Activated CD4-positive, alpha-beta T cell treated with anti-CD3 and anti-CD28 coated beads, Interleukin-2, amount 50 U/mL, for 1 hour (primary cell): ENCODE measurements at regions not wholly inside any gene's neighbourhood (a gene's known extent, or its start where the extent isn't known, plus 50 kb on each side); places are given as distances from the start of the nearest gene placed in this dataset.
"Not testable (repeated sequence)": the region's sequence is repeated elsewhere in the genome, so short reads cannot be mapped to it uniquely, and the experiment has no call there.

Experiments
- DNase-seq: peaks from one replicate; pipeline ENCODE4 v3.0.0-alpha.2; 2020

DNA sequence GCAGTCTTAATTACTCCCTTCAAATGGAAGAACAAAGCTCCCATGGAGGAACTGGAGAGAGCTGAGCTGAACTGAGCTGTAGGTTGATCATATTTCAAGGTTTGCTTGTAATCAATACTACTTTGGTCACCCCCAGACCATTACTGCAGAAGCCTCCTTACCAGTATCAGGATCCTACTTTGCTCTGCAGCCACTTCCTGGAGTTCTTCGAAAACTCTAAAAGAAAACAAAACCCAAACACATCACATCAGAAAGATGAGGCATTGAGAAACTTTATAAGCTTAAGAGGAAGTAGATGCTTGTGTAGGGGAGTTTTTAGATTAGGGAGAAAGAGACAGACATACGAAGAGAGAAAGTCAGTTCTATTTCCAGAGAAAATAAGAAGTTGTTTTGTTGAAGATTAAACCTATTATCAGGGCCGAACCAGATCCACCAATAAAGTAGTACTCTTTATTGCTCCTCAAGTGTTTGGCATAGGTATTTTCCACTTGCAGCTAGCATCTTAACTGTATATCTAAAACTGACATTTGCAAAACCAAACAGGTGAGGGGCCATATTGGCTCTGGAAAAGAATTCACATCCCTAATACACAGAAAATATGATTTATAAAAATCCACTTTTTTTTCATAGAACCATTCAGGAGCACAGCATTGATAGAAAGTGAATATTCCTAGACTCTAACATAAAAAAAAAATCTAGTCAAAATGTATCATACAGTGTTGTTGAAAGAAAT lies 166.9 kb upstream of the KLF7 start:
- no peak for DNase-seq

DNA sequence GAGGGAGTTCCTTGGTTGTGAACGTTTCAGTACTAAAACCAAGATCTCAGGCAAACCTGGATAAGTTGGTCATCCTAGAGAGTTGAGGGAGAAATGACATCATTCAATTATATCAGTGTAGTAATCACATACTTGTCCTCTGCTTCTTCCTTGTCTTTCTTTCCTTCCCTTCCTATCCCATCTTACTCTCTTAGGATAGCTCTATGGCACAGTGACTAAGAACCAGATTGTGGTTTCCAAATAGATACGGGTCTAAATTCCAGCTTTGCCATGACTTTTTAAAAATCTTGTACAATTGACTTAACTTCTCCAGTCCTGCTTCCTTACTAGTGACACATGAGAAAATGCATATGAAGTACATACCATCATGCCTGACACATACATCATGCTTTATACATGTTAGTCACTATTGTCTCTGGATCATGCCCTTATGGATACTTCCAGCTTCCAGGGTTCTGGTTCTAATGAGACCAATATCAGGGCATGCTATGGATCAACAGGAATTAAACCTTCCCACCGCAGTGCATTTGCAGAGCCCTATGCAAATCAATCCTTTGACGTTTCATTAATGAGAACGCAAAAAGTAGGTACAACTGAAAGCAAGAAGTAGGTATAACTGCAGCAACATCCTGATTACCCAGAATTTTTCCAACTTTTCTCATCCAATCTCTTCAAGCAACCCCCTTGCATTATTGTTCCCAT lies 168.0 kb upstream of the KLF7 start:
- DNase-seq, result no peak

DNA sequence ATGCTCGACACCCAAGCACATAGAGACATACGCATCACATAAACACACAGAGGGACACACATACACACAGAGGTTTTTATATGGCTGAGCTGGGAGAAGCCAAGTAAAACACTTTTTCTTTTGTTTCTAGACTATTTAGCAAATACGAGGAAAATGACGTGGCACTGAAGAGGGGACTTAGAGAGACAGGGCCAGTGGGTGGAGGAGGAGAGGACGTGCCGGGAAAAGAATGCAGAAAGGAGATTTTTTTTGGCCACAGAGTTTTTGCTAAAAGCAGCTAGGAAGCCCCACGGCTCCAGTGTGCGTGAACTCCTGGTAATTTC lies 168.5 kb upstream of the KLF7 start:
- DNase-seq, result no peak

DNA sequence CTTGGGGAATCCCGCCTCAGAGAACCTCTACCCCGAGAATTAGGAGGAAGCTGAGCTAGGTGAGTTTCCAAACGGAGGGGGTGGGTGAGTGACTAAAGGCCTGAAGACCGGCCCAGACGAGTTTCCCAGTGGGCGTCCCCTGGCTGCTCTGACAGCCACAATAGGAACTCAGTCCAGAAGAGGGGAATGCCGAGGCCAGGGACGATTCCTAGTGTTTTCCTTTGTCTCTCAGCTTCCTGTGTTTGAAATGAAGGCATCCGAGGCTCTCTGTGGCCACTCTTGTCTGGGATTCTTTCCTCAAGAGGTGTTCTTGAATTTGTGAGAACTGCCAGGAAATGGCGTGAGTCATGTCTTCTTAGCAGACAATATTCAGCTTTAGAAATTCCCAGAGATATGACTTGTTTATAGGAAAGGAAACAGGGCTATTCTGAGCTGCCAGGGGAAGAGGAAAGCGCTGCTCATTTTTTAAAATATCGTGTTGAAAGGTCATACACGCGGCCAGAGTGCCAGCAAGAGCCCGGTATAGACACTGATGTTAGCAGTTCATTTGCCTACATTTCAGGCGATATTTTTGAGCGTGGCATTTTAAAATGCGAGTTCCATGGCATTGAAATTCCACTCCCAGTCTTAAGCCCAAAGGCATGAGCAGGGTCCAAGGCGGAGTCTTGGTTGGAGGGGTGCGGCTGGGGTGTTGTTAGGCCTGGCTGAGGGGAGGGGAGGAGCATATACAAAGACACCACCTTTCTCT lies 169.1 kb upstream of the KLF7 start:
- no peak for DNase-seq

DNA sequence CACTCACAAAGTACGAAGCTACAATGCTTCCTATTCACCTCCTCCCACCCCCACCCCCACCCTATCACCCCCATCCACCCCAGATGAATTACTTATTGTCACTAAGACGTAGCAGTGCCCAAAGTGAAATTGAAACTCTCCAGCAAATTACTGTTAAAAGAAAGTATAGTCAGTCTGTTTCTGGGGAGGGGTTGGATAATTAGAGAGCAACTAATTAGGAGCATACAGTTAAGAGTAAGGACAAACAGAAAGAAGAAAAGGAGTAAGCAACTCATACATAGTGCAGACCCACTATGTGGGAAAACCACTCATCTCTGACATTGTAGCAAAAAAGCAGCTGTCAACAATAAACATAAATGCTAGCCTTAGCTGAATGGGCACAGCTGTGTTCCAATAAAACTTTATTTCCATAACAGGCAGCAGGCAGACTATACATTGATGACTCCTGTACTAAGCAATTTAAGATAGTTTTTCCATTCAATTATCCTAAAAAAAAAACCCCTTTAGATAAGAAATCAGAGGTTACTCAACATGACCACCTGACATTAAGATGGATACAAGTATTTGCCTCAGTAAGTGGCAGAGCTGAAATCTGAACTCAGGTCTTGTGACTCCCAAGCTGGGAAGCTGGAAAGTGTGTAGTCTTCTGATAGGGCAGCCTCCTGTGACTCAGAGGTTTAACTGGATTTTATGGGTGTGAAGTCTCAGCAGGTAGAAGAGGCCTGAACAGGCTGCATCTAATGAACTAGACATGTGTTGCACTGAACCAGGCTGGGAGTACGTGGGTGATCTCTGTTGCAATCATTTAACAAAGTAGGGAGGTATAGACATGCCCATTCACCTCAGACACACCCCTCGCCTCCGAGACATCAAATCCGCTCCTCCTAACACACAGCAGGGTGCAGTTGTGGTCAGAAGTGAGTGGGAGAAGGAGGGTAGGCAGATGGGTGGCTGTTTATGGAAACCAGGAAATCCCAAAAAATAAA lies 171.8 kb upstream of the KLF7 start:
- DNase-seq, result no peak

DNA sequence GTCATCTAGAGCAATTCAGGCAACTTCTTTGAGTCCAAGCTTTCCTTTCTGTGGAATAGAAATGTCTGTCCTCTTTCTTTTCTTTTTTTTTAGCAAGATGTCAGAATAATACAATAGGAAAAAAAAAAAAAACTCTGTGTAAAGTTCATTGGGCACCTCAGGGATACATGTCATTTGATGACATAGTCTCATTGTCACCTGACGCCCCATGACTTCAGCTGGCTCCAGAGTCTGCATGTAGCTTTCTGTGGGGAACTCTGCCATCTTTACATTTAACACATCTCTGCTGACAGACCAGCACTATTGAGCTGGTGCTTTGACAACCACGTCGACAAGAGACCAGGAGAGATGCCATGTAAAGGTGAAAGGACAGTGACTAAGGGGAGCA lies 172.5 kb upstream of the KLF7 start:
- no peak for DNase-seq

DNA sequence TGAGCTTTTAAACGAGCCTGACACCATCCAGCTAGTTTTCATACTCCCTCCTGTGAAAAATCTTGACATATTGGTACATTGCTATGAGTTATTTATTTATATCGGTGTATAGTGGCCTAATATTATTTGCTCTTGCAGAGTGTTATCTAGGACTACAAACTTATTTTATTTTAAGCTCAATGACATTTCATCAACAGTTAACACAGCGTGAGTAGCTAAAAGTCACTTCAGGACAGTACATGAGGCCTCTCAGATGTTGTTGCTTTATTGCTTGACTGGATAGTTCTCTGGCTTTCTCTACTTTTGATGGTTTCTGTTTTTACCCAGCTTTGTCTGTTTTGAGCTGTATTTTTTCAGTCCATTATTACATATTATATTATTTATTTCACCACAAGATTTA lies 172.9 kb upstream of the KLF7 start:
- no peak for DNase-seq

DNA sequence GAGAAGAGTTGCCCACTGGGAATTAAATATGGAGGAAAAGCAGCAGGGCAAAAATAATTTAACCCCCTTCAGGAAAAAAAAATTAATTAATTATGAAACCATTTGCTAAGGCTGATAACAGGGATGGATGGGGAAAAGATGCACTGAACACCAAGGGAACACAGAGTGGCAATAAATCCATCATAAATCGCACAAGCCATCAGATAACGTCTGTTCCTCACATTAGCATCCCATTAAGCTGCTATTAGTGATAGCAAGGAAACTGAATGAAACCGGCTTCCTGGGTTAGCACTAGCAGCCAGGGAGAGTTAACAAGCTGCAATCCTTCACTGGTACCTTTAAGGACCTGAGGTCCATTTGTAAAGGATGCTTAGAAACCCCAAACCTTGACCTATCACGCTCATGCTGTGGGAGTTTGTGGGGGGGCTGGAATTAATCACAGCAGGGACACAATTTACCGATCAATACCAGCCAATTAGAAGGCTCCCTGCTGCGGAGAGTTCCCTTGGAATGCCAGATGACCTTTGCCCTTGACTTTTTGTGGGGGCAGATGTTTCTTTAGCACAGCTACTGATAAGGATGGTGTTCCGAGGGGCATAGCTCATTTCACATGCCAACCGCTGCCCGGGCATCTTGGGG lies 175.5 kb upstream of the KLF7 start:
- no peak for DNase-seq

DNA sequence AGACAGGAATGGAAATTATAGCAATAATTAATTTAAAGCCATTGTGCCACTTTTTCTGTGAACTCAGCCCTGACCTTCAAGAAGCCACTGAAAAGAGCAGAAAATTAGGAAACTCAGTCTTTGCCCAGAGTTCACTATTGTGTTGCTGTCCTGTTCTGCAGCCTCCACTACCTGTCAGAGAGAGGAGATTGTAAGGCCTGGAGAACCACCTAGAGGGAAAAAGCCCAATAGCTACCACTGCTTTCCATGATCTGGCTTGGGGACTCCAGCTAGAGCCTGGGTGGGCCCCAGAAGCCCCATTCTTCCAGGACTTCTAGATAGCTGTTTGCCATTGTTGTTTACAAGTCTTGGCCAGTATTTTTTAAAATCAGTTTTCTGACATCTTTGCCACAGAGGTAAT lies 176.1 kb upstream of the KLF7 start:
- no peak for DNase-seq

DNA sequence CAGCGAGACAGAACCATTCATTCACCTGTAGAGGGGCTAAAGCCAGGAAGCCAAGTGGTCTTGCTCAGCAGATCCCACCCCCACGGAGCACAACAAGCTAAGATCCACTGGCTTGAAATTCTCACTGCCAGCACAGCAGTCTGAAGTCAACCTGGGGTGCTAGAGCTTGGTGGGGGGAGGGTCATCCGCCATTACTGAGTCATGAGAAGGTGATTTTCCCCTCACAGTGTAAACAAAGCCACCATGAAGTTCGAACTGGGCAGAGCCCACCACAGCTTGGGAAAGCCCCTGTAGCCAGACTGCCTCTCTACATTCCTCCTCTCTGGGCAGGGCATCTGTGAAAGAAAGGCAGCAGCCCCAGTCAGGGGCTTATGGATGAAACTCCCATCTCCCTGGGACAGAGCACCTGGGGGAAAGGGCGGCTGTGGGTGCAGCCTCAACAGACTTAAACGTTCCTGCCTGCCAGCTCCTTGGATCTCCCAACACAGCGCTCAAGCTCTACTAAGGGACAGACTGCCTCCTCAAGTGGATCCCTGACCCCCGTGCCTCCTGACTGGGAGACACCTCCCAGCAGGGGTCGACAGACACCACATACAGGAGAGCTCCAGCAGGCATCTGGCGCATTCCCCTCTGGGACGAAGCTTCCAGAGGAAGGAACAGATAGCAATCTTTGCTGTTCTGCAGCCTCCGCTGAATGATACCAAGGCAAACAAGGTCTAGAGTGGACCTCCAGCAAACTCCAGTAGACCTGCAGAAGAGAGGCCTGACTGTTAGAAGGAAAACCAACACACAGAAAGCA lies 179.0 kb upstream of the KLF7 start:
- not testable (repeated sequence) for DNase-seq

DNA sequence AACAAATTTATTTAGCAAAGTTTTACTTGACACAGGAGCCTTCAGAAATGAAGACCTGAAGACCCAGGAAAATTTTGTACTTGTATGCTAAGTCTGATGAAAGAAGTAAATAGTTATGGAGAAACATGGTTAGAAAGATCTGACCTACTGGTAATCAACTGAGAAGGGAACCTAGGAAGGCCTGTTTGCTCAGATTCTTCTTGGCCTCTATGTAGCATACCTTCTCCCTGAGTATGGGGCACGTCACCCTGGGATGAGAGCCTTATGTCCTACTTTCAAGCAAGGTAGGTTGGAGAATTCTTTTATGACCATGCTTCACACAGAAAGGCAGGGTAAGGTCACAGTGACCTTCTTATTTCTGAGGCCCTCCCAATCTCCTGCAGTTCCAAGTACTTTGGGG lies 178.6 kb upstream of the CREB1 start:
- no peak for DNase-seq

DNA sequence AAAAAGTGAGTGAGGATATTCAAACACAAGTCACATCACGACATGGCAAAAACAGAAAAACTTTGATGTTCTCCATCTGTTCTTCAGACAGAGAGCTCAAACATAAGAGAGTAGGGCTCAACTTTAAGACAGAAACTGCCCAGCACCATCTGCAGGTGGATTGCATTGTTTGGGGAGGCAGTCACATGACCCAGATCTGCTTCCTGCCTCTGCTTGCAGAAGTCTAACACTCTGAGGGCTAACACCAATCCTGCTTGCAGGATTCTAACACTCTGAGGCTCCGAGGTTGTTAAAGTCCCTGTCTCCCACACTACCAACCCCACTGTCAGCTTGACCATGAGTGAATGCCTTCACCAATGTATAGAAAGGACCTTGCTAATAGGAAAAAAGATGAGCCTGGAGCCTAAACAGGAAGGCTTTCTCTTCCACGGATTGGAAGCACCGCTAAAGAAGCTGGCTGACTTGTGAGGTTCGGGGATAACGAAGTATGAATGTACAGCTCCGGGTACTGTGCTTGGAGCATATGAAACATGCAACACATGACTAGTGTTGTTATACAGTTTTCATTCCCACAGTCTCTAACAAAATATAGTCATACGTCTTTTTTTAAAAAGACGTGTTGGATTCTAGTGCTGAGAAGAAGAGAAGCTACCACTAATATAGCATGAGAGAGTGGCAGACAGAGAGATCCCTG lies 176.6 kb upstream of the CREB1 start:
- DNase-seq, result no peak

DNA sequence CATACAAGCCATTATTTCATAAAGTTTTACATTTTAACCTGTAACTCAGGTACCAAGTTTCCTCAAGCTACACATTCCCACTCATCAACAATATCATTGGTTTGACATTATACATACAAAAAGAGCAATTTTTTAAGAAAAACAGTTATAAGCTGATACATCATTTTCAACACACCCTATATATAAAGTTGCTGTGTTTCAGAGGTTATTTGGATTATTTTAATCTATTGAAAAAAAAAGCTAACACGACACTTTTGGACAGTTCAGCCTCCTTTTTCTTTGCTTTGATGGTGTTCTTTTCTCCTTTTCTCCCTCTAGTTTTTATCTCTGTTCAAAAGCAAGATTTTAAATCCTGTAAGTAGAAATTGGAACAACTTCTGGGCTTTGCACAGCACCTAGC lies 175.9 kb upstream of the CREB1 start:
- no peak for DNase-seq

DNA sequence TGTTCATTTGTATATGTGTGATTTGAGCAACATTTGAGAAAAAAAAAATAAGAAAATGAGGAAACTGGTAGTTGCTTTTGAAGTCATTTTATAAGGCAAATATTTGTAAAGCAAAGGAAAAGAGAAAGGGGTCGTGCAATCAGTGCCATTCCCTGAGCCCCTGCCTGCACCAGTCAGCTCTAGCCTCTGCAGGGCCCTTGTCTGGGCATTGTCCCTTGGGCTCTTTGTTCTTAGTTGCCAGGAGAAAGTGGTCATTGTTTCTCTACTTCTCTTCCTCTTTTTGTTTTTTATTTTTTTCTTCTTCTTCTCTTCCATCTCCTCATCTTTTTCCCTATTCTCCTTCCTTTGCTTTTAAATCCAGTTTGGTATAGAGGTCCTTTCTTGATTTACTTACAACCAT lies 175.3 kb upstream of the CREB1 start:
- DNase-seq, result no peak

DNA sequence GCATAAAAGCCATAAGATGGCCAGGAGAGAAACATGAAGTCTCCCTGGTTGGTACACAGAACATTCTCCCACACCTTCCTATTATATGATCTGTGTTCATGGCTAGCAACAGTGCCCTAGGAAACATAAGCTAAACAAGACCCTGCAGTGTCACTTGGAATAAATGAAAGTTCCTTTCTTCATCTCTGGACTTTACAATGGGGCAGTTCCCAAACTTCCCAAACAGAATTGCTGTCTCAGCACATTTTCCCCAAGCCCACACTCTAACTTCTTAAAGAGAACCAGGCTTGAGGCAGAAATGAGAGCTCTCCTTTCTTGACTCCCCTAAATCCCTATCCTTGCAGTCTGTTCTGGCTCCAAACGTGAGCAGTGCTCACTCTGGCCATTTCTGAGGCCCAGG lies 173.2 kb upstream of the CREB1 start:
- no peak for DNase-seq

DNA sequence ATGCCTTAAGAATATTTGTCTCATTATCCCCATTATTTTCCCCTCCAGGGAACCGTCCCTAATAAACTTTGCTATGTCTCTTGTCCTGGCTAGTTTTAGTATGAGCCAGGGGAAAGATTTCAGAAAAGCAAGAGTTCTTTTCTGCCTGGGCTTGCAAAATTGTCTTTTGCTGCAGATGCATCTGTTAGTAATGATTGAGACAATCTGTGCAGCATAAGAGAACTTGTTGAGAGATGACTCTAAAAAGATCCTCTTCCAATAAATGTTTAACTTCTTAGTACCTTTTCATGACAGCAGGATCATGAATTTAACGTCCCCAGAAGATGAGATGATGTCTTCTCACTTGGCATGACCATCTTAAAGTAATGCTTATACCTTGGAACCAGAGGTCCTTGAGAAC lies 172.5 kb upstream of the CREB1 start:
- DNase-seq, result no peak

DNA sequence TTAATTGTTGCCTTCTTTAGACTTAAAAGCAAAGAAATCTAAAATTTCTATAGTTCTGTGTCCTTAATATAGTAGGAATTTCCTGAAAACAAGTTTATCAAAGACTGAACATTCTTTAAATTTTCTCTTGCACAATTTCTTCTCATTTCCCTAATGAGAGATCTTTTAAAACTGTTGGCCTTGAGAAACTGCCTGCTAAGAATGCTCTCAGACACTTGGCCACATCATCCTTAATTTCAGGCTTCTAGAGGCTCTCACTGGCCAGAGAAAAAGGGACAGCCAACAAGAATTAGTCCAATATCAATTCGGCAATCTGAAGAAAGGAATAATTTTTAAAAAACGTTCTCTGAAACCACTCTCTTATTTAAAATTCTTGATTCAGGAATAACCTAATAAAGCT lies 167.0 kb upstream of the CREB1 start:
- DNase-seq, result no peak

DNA sequence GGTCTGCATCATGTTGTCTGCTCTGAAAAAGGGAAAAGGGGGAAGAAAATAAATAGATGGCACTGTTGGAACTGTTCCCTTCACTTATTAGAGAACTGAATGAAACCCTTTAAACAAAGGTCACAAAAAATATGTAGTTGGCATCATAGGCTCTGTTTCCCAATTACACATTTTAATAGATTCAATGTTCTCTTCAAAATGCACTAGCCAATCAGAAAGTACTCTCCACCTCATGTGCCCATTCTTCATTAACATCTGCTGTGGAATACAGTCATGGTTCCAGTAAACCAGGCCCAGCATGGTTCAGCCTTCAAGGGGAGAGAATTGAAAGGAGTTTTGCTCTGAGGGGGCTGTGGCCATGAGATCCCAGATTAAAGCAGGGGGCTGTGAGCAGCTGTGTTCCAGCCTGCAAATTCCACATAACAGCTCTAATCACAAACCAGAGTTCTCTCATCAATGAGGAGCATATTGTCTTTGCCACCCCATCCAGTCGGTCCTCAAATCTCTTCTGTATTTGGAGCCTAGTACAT lies 165.9 kb upstream of the CREB1 start:
- no peak for DNase-seq

DNA sequence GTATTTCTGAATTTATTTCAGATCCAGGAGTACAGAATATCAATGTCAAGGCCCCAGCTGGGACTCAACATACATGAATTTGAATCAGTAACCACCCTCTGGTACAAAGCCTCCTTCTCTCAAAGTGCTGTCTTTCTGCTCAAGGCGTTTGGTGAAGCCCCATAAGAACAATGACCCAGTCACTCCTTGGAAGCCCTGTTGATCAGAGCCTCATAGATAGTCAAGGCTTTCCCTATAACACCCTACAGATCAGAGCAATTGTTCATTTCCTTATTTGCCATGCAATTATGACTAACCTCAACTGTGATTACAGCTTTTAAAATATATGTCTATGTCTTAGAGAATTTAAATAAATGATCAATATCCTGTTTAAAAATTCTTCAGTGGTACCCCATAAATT lies 159.1 kb upstream of the CREB1 start:
- DNase-seq, result no peak

DNA sequence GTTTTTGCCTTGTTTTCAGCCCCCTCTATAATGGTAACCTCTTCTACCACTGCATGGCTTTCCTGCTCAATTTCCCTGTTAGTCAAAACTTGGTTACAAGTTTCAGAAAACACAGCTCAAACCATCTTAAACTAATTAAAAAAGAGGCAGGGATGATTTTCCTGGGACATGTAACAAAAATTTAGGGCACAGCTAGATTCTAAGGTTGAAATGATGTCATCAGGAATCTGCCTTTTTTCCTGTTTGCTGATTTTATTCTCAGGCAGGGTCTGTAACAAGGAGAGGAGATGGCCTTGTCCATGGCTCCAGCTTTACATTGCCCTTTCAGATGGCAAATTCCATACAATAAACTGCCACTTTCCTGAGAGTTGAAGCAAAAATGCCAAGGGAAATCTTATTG lies 157.9 kb upstream of the CREB1 start:
- DNase-seq, result no peak

DNA sequence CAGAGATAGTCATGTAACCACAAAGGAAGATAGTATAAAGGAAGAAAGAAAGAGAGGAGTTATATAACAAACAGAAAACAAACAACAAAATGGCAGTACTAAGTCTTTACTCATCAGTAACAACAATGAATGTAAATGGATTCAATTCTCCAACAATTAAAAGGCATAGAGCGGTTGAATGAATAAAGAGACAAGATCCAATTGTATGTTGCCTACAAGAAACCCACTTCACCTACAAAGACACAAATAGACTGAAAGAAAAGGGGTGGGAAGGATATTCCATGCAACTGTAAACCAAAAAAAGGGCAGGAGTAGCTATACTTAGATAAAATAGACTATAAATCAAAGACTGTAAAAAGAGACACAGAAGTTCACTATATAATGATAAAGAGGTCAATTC lies 157.3 kb upstream of the CREB1 start:
- no peak for DNase-seq
